C4-2B (cell line): ENCODE measurements at regions not wholly inside any gene's neighbourhood (a gene's known extent, or its start where the extent isn't known, plus 50 kb on each side); places are given as distances from the start of the nearest gene placed in this dataset.

ENCODE experiments used
- CTCF ChIP-seq: fragments of 450-650 bp; conservative IDR thresholded peaks from 2 replicates; pipeline ENCODE4 v1.5.1; 2017; ENCODE audit warnings: mild to moderate bottlenecking
- ZFX ChIP-seq: fragments of 450-650 bp; IDR thresholded peaks from 2 replicates; pipeline ENCODE4 v1.6.1; 2017

- TF ChIP-seq CTCF (no peak), ZFX (no peak)
These were observed 150.6 kb upstream of the TCF4 start for GRCh38 chr18:55738483-55739114.
